SK-N-SH (cell line): ENCODE measurements at regions not wholly inside any gene's neighbourhood (a gene's known extent, or its start where the extent isn't known, plus 50 kb on each side); places are given as distances from the start of the nearest gene placed in this dataset.

Experiments
- CHD2 ChIP-seq: fragments of 150-350 bp; IDR thresholded peaks from 2 replicates; pipeline ENCODE4 v1.6.1; 2018; ENCODE audit warnings: low read length; ENCODE audit not compliant: partially characterized antibody
- EP300 ChIP-seq, 2 experiments: IDR thresholded peaks; 2 replicates each; pipeline versions ENCODE4 v1.4.0 to v1.6.1; 2012; ENCODE audit warnings: borderline replicate concordance in 1 of 2, low read depth in 1 of 2, low read length in 1 of 2
- EZH2phosphoT487 ChIP-seq: fragments of 200-600 bp; sonication (generic); IDR thresholded peaks from 2 replicates; pipeline ENCODE4 v1.6.1; 2017; ENCODE audit warnings: low read depth, mixed run types, mild to moderate bottlenecking, antibody characterized with exemption, moderate library complexity, borderline replicate concordance
- FOXM1 ChIP-seq: IDR thresholded peaks from 2 replicates; pipeline ENCODE4 v1.4.0; 2012; ENCODE audit warnings: low read depth, mild to moderate bottlenecking
- GABPA ChIP-seq: IDR thresholded peaks from 2 replicates; pipeline ENCODE4 v1.4.0; 2012; ENCODE audit warnings: low read depth, mild to moderate bottlenecking
- MXI1 ChIP-seq: IDR thresholded peaks from 2 replicates; pipeline ENCODE4 v1.6.1; 2012; ENCODE audit warnings: mild to moderate bottlenecking, low read depth, low read length, improper control_type of control experiment
- NFIC ChIP-seq: IDR thresholded peaks from 2 replicates; pipeline ENCODE4 v1.4.0; 2012; ENCODE audit warnings: borderline replicate concordance
- RAD21 ChIP-seq: IDR thresholded peaks from 2 replicates; pipeline ENCODE4 v1.6.1; 2012; ENCODE audit warnings: mild to moderate bottlenecking, low read length
- RXRA ChIP-seq: IDR thresholded peaks from 2 replicates; pipeline ENCODE4 v1.4.0; 2012; ENCODE audit warnings: low read depth, mild to moderate bottlenecking, borderline replicate concordance
- SIN3A ChIP-seq: IDR thresholded peaks from 2 replicates; pipeline ENCODE4 v1.6.1; 2012; ENCODE audit warnings: low read depth, mild to moderate bottlenecking, low read length, moderate library complexity, borderline replicate concordance
- SMC3 ChIP-seq: IDR thresholded peaks from 2 replicates; pipeline ENCODE4 v1.6.1; 2012; ENCODE audit warnings: low read depth, low read length, improper control_type of control experiment
- TAF1 ChIP-seq: IDR thresholded peaks from 2 replicates; pipeline ENCODE4 v1.6.1; 2012; ENCODE audit warnings: low read depth, mild to moderate bottlenecking, low read length, moderate library complexity, borderline replicate concordance
- YY1 ChIP-seq: IDR thresholded peaks from 2 replicates; pipeline ENCODE4 v1.4.0; 2012; ENCODE audit warnings: low read depth, mild to moderate bottlenecking
- TF ChIP-seq, protein P1 (sequence below): IDR thresholded peaks from 2 replicates; pipeline ENCODE4 v1.6.1; 2012; ENCODE audit warnings: mild to moderate bottlenecking, low read depth, low read length, moderate library complexity
- TF ChIP-seq, protein P2 (sequence below): fragments of 150-350 bp; IDR thresholded peaks from 2 replicates; pipeline ENCODE4 v1.6.1; 2017; ENCODE audit warnings: antibody characterized with exemption, low read length, low read depth, borderline replicate concordance
- TF ChIP-seq, protein P3 (sequence below): IDR thresholded peaks from 2 replicates; pipeline ENCODE4; 2012
- TF ChIP-seq, protein P4 (sequence below): fragments of 150-350 bp; IDR thresholded peaks from 2 replicates; pipeline ENCODE4 v1.6.1; 2016; ENCODE audit warnings: mild to moderate bottlenecking, low read depth, low read length
- TF ChIP-seq, protein P5 (sequence below): fragments of 200-600 bp; sonication (generic); IDR thresholded peaks from 2 replicates; pipeline ENCODE4 v1.6.1; 2017; ENCODE audit warnings: antibody characterized with exemption, mild to moderate bottlenecking, moderate library complexity

DNA sequence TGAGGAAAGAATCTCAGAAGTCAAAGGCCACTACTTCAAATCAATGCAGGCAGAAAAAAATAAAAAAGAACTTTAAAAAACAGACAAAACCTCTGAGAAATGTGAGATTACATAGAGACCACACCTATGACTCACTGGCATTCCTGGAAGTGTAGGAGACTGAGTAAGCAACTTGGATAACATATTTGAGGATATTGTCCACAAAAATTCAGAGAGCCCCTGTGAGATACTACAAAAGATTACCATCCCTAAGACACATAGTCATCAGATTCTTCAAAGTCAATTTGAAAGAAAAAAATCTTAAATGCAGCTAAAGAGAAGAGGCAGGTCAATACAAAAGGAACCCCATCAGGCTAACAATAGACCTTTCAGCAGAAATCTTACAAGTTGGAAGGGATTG lies 887.3 kb downstream of the NTRK3 start (continued):
- TF ChIP-seq, protein P1, sequence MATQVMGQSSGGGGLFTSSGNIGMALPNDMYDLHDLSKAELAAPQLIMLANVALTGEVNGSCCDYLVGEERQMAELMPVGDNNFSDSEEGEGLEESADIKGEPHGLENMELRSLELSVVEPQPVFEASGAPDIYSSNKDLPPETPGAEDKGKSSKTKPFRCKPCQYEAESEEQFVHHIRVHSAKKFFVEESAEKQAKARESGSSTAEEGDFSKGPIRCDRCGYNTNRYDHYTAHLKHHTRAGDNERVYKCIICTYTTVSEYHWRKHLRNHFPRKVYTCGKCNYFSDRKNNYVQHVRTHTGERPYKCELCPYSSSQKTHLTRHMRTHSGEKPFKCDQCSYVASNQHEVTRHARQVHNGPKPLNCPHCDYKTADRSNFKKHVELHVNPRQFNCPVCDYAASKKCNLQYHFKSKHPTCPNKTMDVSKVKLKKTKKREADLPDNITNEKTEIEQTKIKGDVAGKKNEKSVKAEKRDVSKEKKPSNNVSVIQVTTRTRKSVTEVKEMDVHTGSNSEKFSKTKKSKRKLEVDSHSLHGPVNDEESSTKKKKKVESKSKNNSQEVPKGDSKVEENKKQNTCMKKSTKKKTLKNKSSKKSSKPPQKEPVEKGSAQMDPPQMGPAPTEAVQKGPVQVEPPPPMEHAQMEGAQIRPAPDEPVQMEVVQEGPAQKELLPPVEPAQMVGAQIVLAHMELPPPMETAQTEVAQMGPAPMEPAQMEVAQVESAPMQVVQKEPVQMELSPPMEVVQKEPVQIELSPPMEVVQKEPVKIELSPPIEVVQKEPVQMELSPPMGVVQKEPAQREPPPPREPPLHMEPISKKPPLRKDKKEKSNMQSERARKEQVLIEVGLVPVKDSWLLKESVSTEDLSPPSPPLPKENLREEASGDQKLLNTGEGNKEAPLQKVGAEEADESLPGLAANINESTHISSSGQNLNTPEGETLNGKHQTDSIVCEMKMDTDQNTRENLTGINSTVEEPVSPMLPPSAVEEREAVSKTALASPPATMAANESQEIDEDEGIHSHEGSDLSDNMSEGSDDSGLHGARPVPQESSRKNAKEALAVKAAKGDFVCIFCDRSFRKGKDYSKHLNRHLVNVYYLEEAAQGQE = no peak
- no peak for TF ChIP-seq FOXM1
- TF ChIP-seq RXRA = no peak; the same call in 1 of the 2 replicates
- no peak for TF ChIP-seq RAD21
- TF ChIP-seq YY1 = no peak
- TF ChIP-seq, protein P2, sequence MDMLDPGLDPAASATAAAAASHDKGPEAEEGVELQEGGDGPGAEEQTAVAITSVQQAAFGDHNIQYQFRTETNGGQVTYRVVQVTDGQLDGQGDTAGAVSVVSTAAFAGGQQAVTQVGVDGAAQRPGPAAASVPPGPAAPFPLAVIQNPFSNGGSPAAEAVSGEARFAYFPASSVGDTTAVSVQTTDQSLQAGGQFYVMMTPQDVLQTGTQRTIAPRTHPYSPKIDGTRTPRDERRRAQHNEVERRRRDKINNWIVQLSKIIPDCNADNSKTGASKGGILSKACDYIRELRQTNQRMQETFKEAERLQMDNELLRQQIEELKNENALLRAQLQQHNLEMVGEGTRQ = no peak
- peak; percentile 19 to 95; a peak in 3 of 4 replicates for TF ChIP-seq EP300 (IDR thresholded peaks at IDR 0.05; ENCODE audit: borderline replicate concordance in 1 of 2, low read depth in 1 of 2, low read length in 1 of 2)
- no peak for TF ChIP-seq GABPA
- TF ChIP-seq MXI1 = no peak
- TF ChIP-seq, protein P3, sequence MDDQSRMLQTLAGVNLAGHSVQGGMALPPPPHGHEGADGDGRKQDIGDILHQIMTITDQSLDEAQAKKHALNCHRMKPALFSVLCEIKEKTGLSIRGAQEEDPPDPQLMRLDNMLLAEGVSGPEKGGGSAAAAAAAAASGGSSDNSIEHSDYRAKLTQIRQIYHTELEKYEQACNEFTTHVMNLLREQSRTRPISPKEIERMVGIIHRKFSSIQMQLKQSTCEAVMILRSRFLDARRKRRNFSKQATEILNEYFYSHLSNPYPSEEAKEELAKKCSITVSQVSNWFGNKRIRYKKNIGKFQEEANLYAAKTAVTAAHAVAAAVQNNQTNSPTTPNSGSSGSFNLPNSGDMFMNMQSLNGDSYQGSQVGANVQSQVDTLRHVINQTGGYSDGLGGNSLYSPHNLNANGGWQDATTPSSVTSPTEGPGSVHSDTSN = peak; percentile 83
- TF ChIP-seq, protein P4, sequence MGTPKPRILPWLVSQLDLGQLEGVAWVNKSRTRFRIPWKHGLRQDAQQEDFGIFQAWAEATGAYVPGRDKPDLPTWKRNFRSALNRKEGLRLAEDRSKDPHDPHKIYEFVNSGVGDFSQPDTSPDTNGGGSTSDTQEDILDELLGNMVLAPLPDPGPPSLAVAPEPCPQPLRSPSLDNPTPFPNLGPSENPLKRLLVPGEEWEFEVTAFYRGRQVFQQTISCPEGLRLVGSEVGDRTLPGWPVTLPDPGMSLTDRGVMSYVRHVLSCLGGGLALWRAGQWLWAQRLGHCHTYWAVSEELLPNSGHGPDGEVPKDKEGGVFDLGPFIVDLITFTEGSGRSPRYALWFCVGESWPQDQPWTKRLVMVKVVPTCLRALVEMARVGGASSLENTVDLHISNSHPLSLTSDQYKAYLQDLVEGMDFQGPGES = no peak
- TF ChIP-seq, protein P5, sequence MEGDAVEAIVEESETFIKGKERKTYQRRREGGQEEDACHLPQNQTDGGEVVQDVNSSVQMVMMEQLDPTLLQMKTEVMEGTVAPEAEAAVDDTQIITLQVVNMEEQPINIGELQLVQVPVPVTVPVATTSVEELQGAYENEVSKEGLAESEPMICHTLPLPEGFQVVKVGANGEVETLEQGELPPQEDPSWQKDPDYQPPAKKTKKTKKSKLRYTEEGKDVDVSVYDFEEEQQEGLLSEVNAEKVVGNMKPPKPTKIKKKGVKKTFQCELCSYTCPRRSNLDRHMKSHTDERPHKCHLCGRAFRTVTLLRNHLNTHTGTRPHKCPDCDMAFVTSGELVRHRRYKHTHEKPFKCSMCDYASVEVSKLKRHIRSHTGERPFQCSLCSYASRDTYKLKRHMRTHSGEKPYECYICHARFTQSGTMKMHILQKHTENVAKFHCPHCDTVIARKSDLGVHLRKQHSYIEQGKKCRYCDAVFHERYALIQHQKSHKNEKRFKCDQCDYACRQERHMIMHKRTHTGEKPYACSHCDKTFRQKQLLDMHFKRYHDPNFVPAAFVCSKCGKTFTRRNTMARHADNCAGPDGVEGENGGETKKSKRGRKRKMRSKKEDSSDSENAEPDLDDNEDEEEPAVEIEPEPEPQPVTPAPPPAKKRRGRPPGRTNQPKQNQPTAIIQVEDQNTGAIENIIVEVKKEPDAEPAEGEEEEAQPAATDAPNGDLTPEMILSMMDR = no peak
- TF ChIP-seq TAF1 = no peak
- no peak for TF ChIP-seq SIN3A
- no peak for TF ChIP-seq CHD2
- no peak for TF ChIP-seq EZH2phosphoT487
- TF ChIP-seq SMC3 = no peak
- TF ChIP-seq NFIC = peak; percentile 68
